ENCODE measurements at regions not wholly inside any gene's neighbourhood (a gene's known extent, or its start where the extent isn't known, plus 50 kb on each side); places are given as distances from the start of the nearest gene placed in this dataset.
A peak's percentile ranks its signal among the peaks of the same experiment; 100 is the strongest.

GRCh38 chr6:134866563-134866962 lies 83.3 kb downstream of the ALDH8A1 start:
- DNase-seq, result no peak

DNA sequence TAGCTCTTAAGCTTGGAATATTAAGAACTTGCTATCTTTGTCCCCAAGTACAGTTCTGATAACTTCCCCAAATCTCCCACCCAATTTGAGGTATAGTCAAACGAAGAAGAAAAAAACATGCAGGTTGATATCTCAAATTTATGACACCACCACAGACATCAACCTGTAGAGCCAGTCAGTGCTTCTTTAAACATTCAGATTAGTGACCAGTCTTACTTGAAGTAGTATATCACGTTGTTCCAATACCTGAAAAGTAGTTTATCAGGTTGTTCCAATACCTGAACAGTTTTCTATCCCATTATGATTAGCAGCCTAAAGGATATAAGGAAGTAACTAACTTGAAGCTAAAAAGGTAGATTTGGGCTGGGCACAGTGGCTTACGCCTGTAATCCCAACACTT lies 85.3 kb downstream of the ALDH8A1 start:
- no peak for DNase-seq

GRCh38 chr6:134863763-134864510 lies 86.0 kb downstream of the ALDH8A1 start:
- DNase-seq, result no peak

- DNase-seq, result no peak
These were observed 95.5 kb downstream of the ALDH8A1 start for GRCh38 chr6:134854366-134854765.

- DNase-seq, result no peak
These were observed 96.5 kb downstream of the ALDH8A1 start for GRCh38 chr6:134853111-134854055.

- no peak for DNase-seq
These were observed 98.4 kb downstream of the ALDH8A1 start for GRCh38 chr6:134851548-134851947.

DNA sequence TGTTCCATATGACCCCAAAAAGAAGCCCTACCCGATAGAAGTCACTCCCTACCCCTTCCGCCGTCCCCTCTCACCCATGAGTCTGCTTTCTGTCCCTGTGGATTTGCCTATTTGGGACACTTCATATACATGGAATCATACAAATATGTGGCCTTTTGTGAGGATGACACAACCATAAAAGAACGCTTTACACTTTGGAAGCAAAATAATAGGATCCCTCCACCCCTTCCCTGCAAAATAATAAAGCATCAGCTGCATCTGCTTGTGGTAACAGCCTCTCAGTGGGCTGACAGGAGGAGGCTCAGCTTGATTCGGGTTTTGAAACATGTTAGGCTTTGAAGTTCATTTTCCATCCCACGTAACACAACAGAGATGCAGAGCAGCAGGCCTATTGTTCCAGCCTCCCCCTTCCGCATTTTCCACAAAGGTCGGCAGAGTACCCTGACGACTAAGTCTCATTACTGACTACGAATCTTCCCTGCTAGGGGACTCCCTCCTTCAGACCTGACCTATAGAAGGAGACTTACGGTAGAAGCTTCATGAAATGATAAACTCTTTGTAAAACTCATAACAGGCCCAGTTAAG lies 99.1 kb downstream of the ALDH8A1 start:
- no peak for DNase-seq

GRCh38 chr6:134849920-134850447 lies 99.9 kb downstream of the ALDH8A1 start:
- no peak for DNase-seq

- DNase-seq, result no peak
These were observed 101.8 kb downstream of the ALDH8A1 start for GRCh38 chr6:134848076-134848475.

- DNase-seq, result no peak
These were observed 103.0 kb downstream of the ALDH8A1 start for GRCh38 chr6:134846865-134847264.

GRCh38 chr6:134846031-134846430 lies 103.9 kb downstream of the ALDH8A1 start:
- no peak for DNase-seq

GRCh38 chr6:134844120-134844519 lies 105.8 kb downstream of the ALDH8A1 start:
- DNase-seq, result no peak

GRCh38 chr6:134840086-134840867 lies 109.6 kb downstream of the ALDH8A1 start:
- DNase-seq, result no peak

GRCh38 chr6:134835993-134836392 lies 113.9 kb downstream of the ALDH8A1 start:
- no peak for DNase-seq

GRCh38 chr6:134830940-134831339 lies 119.0 kb downstream of the ALDH8A1 start:
- DNase-seq, result no peak

- no peak for DNase-seq
These were observed 119.7 kb downstream of the ALDH8A1 start for GRCh38 chr6:134830194-134830593.

GRCh38 chr6:134828641-134829040 lies 121.3 kb downstream of the ALDH8A1 start:
- no peak for DNase-seq

DNA sequence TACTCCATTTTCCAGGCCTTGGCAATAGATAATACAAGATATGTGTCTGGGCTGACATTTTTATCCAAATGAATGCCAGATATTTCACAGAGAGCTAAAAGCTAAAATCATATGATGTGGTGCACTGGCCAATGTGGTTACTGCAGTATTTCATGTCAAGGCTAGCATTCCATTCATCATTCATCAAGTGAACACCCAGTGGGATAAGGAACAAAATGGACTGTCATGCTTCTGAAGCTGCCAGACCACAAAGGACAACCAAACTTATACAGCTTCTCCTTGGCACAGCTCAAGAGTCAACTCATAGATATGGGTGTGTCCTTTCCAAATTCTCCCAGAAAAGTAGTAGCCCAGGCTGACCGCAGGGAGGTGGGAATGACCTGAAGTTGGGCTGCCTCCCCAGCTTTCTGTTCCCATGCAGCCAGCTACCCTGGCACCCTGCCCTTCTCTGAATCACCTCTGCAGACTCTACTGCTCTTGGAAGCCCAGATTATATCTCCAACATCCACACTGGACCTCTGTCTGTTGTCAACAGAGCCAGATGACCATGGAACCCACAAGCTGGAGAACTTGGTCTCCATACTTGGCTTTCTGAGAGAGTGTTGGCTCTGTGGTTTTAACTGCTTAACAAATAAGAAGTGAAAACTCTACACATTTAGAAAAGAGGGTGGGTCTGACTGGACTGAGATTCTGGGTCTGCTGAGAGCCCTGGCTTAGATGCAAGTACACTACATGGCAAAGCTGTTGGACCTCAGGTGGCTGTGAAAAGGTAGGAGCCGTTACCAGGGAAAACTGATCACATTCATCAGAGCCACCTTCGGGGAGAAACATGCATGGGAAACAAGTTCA lies 122.8 kb downstream of the ALDH8A1 start:
- DNase-seq, result no peak

- DNase-seq, result no peak
These were observed 126.2 kb downstream of the ALDH8A1 start for GRCh38 chr6:134823710-134824034.

DNA sequence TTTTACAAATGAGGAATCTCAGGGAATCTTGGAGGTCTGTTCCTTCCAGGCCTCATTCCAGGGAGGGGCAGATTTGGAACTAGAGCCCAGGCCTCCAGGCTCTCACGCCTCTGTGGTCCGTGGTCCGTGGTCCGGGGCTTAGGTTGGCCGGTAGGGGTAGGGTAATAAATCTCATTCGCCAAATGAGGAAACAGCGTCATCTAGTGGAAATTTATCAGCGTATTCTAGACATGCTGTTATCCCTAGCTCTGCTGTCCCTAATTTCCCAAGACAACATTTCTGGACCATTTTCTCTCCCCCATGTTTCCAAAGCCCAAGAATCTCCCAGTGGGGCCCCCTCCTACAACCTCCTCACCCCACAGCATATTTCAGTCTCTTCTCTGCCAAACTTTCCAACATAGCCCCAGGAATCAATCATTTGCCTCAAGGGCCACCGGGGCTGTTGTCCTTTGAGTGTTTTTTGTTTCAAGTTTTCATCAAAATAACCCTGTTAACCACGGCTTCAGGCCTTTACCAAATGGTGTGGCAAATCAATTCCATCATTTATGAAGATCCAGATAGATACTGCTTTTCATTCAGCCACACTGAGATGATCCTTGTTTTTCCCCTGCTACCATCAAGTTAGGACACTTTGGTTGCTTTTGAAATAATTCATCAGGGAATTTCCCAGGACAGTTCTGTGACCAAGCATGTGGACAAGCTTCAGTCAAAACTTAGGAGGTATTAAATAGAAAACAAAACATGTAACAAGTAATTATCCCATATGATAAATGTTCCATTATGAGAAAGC lies 126.8 kb downstream of the ALDH8A1 start:
- peak; percentile 32 to 44 for DNase-seq

All from activated T-cell treated with anti-CD3 and anti-CD28 coated beads, Interleukin-2, amount 50 U/mL, for 48 hours (primary cell).